ENCODE measurements at regions not wholly inside any gene's neighbourhood (a gene's known extent, or its start where the extent isn't known, plus 50 kb on each side); places are given as distances from the start of the nearest gene placed in this dataset.

- no peak overlapping the region for H3K4me3 ChIP-seq (ENCODE audit: control insufficient read depth, low read depth, low read length)
- TF ChIP-seq CTCF (IDR thresholded peaks at IDR 0.05; ENCODE audit: control insufficient read depth, insufficient read depth, low read depth, low read length, missing control alignments), result no peak
- DNase-seq (ENCODE audit: low read depth), result no peak
These were observed 249.8 kb upstream of the ARRDC3 start for GRCh38 chr5:91632871-91633270.

DNA sequence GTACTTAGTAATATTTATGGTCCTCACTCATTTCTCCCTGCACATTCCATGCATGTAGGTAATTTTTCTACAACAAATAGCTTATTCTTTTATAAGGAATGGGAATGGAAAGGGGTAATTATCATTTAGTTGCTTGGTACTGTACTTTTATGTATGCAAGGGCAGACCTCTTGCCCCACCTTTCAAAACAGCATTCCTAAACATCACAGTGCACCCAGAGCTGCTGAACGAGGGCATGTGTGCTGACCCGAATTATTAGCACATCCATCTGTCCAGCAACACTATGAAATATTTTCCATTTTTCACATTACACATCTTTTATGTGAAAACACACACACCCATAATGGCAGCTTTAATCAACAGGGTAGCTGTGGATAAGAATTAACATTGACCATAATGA, 228.6 kb upstream of the ARRDC3 start:
- no peak overlapping the region for H3K4me3 ChIP-seq (ENCODE audit: control insufficient read depth, low read depth, low read length)
- no peak for DNase-seq (ENCODE audit: low read depth)
- no peak for TF ChIP-seq CTCF (IDR thresholded peaks at IDR 0.05; ENCODE audit: control insufficient read depth, insufficient read depth, low read depth, low read length, missing control alignments)

DNA sequence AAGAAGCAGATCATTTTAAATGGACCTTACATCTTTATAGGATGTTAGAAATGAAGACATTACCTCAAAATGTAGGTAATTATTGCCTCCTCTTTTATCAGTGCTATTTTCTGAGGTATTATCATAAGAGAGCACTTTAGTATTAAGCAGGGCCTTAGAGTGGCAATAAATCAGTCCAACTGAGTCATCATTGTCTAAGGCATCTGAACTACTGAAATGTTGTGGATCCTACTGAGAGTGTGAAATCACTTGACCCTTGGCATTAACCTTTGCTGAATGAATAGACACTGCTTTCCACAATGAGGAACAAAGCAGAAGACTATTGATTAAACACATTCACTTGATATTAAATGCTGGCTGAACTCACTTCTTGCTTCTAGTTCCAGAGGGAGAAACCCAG, 224.6 kb upstream of the ARRDC3 start:
- TF ChIP-seq CTCF (IDR thresholded peaks at IDR 0.05; ENCODE audit: control insufficient read depth, insufficient read depth, low read depth, low read length, missing control alignments), result no peak
- H3K4me3 ChIP-seq (ENCODE audit: control insufficient read depth, low read depth, low read length), result no peak overlapping the region
- no peak for DNase-seq (ENCODE audit: low read depth)

- no peak for TF ChIP-seq CTCF (IDR thresholded peaks at IDR 0.05; ENCODE audit: control insufficient read depth, insufficient read depth, low read depth, low read length, missing control alignments)
- DNase-seq (ENCODE audit: low read depth), result no peak
- no peak overlapping the region for H3K4me3 ChIP-seq (ENCODE audit: control insufficient read depth, low read depth, low read length)
These were observed 216.7 kb upstream of the ARRDC3 start for GRCh38 chr5:91599863-91600262.

DNA sequence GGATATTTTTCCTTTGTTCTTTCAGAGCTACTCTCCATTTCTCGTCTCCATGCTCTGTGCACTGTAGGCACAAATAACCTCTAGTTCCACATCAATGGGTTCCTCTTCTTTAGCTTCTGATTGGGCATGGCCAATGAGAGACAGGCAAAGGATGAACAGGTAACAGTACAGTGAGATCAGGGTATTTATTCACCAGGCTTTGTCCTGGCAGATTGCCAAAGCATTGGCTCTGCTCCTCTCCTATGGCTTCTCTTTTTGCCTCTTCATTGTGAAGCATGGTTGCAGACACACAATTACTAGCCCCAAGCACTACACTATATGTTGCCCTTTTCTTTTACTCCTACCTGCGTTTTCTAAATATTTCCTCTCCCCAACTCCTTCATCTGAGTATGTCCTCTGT, 215.1 kb upstream of the ARRDC3 start:
- DNase-seq (ENCODE audit: low read depth), result no peak
- TF ChIP-seq CTCF (IDR thresholded peaks at IDR 0.05; ENCODE audit: control insufficient read depth, insufficient read depth, low read depth, low read length, missing control alignments), result no peak
- H3K4me3 ChIP-seq (ENCODE audit: control insufficient read depth, low read depth, low read length), result no peak overlapping the region

DNA sequence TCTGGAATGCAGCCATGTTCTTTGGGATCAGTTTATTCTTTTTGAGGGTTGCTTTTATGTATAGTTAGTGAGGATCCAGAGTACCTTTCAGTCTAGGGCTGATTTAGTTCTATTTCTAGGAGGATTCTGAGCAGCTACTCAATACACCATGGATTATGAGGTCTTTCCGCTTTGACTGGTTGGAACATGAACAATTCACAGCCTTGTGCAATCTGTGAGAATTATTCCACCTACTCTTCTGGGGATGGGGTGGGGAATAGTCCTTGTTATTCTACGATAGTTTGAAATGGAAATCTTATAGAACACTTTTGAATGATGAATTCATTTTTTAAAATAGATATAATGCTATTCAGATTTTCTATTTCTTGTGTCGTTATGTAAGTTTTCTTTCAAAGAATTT, 212.3 kb upstream of the ARRDC3 start:
- H3K4me3 ChIP-seq (ENCODE audit: control insufficient read depth, low read depth, low read length), result no peak overlapping the region
- no peak for DNase-seq (ENCODE audit: low read depth)
- TF ChIP-seq CTCF (IDR thresholded peaks at IDR 0.05; ENCODE audit: control insufficient read depth, insufficient read depth, low read depth, low read length, missing control alignments), result no peak

DNA sequence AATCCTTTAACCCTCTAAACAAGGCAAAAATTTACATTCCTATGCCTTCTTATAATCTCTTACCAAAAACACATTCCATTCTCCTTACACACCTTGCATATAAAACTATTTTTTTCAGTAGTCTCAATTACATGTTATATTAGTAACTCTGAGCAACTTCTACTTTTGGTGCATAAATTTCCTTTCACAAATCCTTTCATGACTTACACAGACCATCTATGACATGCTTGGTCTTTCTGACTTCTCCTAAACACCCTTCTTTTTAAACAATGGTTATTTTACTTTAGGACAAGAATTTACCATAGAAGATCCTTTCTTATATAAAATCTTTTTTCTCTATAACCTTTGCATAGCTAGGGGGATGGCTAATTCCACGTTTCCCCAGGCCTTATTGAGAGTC, 208.0 kb upstream of the ARRDC3 start:
- TF ChIP-seq CTCF (IDR thresholded peaks at IDR 0.05; ENCODE audit: control insufficient read depth, insufficient read depth, low read depth, low read length, missing control alignments), result no peak
- no peak overlapping the region for H3K4me3 ChIP-seq (ENCODE audit: control insufficient read depth, low read depth, low read length)
- DNase-seq (ENCODE audit: low read depth), result no peak

All from AG09309 (cell line).